ENCODE measurements at regions not wholly inside any gene's neighbourhood (a gene's known extent, or its start where the extent isn't known, plus 50 kb on each side); places are given as distances from the start of the nearest gene placed in this dataset.

DNA sequence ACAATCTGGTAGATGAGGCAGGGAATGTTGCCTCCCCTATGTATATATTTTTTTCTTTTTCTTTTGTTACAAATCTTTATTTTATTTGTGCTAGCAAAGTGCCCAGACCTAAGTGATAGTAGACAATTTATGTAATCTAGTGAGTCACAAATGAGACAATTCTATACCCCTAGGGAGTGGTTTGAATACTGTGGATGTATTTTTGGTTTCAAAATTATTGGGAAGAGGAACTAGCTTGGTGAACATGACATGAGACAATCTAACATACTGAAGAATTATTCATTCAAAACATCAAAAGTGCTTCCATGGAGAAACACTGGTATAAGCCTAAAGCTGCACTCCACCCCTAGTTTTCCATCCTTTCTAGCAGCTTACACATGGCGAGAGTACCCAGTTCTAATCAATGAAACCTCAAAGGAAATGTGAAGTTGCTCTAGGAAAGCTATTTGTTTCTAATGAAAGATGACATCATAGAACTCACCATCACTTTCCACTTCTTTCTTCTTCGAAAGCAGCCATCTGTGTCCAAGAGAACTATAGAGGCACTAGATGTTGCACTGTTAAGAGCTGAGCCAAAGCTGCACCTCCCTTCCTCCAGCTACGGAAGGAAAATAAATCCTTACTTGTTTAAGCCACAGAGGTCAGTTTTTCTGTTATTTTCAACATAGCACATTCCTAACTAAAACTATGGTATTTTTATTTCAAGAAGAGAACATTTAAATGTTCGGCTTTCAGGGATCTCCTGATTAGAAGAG lies 764.6 kb downstream of the LTN1 start:
- H3K4me3 ChIP-seq (ENCODE audit: low read depth, low read length) = no peak overlapping the region
- DNase-seq (ENCODE audit: low read depth) = peak; percentile 59
- TF ChIP-seq, protein P1, sequence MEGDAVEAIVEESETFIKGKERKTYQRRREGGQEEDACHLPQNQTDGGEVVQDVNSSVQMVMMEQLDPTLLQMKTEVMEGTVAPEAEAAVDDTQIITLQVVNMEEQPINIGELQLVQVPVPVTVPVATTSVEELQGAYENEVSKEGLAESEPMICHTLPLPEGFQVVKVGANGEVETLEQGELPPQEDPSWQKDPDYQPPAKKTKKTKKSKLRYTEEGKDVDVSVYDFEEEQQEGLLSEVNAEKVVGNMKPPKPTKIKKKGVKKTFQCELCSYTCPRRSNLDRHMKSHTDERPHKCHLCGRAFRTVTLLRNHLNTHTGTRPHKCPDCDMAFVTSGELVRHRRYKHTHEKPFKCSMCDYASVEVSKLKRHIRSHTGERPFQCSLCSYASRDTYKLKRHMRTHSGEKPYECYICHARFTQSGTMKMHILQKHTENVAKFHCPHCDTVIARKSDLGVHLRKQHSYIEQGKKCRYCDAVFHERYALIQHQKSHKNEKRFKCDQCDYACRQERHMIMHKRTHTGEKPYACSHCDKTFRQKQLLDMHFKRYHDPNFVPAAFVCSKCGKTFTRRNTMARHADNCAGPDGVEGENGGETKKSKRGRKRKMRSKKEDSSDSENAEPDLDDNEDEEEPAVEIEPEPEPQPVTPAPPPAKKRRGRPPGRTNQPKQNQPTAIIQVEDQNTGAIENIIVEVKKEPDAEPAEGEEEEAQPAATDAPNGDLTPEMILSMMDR (conservative IDR thresholded peaks at IDR 0.05; ENCODE audit: low read depth, low read length) = no peak

DNA sequence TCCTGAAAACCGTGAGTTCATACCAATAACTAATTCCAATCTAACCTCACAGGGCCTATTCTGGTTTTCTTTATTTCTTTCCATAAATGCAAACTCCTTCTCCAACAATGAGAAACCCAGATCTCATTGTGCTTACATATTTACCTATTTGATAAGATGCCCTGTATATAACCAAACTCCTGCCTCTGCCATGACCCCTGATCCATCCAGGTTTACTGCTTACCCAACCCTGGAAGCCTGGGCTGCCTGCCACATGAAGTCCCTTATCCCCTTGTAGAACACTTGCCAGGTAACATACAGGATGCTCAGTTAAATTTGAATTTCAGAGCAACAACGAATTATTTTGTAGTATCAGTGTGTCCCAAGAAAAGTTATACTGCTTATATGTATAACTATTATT lies 766.1 kb downstream of the LTN1 start:
- no peak for DNase-seq (ENCODE audit: low read depth)
- H3K4me3 ChIP-seq (ENCODE audit: low read depth, low read length) = no peak overlapping the region
- TF ChIP-seq, protein P1 (conservative IDR thresholded peaks at IDR 0.05; ENCODE audit: low read depth, low read length) = no peak

DNA sequence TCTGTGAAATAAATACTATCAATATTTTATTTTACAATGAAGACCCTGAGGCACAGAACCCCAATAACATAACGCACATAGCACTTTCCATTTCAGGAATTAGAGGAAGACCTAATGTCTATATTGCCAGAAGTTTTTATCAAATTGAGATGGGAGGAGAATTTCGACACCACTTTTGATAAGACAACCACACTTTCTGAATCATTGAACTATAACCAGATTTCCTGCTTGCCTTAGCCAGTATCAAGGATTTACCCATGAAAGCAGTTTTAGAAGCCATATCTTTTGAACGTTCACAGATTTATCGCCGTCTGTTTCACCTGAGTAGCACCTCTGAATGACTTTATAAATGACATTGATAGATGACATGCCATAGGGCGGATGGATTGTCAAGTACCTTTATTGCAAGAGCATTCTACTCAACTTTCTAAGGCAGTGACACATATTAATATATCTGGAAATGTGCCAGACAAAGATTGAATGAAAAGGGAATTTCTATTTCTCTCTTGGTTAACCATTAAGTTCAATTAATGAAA lies 768.4 kb downstream of the LTN1 start:
- no peak overlapping the region for H3K4me3 ChIP-seq (ENCODE audit: low read depth, low read length)
- DNase-seq (ENCODE audit: low read depth) = no peak
- TF ChIP-seq, protein P1 (conservative IDR thresholded peaks at IDR 0.05; ENCODE audit: low read depth, low read length) = no peak

DNA sequence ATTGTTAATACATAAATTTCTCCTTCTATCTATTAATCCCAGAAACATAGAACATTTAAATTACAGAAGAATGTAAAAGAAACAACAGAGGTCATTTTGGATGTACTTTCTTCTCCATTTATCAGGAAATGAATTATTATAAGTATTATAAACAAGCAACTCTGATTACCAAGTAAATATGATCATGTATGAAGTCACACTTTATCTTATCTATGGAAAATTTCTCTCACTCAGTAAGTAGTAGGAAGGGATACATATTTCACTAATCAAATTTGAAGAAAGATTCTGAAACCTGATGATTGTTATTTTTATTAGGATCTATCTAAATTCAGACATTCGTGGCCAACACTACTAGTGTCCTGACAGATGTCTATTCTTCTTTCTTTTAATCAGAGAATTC lies 770.7 kb downstream of the LTN1 start:
- H3K4me3 ChIP-seq (ENCODE audit: low read depth, low read length) = no peak overlapping the region
- DNase-seq (ENCODE audit: low read depth) = no peak
- TF ChIP-seq, protein P1 (conservative IDR thresholded peaks at IDR 0.05; ENCODE audit: low read depth, low read length) = no peak

DNA sequence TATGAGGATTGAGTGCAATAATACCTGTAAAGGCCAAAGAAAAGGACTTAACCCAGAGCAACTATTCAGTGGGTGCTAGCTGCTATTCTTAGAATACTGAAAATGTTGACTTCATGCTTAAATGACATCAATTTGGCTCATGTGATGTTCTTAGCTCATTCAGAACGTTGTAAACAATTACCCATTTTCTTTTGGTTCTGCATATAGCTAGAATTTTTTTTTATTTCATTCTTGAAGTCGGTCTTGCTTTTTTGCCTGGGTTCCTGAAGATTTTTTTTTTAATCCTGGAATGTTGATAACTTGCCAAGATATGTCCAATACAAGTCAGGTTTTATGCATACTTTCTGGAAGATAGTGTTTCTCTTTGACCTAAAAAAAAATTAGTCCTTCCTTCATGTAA lies 772.0 kb downstream of the LTN1 start:
- TF ChIP-seq, protein P1 (conservative IDR thresholded peaks at IDR 0.05; ENCODE audit: low read depth, low read length) = no peak
- peak; percentile 72 for DNase-seq (ENCODE audit: low read depth)
- no peak overlapping the region for H3K4me3 ChIP-seq (ENCODE audit: low read depth, low read length)

DNA sequence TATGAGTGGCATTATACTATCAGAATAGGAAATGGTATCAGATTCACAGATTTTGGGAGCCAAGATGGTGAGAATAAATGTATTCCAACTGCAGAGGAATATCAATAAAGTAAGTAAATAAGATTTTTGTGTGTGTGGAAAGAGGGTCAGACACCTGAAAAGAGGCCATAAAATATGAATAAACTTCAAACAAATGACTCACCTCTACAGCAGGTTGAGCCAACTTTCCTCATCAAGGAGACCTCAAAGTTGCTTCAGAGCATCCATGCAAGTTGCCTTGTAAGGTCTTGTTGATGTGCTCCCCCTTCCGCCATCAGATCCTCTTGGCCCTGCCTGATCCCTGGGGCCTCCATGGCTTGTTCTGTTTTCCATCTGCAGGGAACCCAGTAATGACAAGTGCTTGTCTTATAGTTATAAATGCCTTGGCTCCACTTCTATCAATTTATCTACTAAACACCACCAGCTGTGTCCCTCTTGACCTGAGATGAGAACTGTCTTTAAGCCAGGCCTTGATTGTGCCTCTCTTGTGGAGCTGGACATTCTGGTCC lies 775.6 kb downstream of the LTN1 start:
- TF ChIP-seq, protein P1 (conservative IDR thresholded peaks at IDR 0.05; ENCODE audit: low read depth, low read length) = no peak
- DNase-seq (ENCODE audit: low read depth) = no peak
- H3K4me3 ChIP-seq (ENCODE audit: low read depth, low read length) = no peak overlapping the region

All from choroid plexus epithelial cell (primary cell).